ENCODE measurements at regions not wholly inside any gene's neighbourhood (a gene's known extent, or its start where the extent isn't known, plus 50 kb on each side); places are given as distances from the start of the nearest gene placed in this dataset.

GRCh38 chr13:111864566-111864965, 202.4 kb upstream of the SOX1 start:
- DNase-seq: no peak

GRCh38 chr13:111865046-111865445, 201.9 kb upstream of the SOX1 start:
- no peak for DNase-seq

- no peak for DNase-seq
Observed at GRCh38 chr13:111865826-111866225, 201.1 kb upstream of the SOX1 start.

- no peak for DNase-seq
Observed at GRCh38 chr13:111866731-111867245, 200.2 kb upstream of the SOX1 start.

- no peak for DNase-seq
Observed at GRCh38 chr13:111867657-111868056, 199.3 kb upstream of the SOX1 start.

GRCh38 chr13:111868716-111869115, 198.2 kb upstream of the SOX1 start:
- no peak for DNase-seq

GRCh38 chr13:111872475-111873150, 194.3 kb upstream of the SOX1 start:
- DNase-seq: no peak

- no peak for DNase-seq
Observed at GRCh38 chr13:111873676-111874178, 193.2 kb upstream of the SOX1 start.

GRCh38 chr13:111874981-111875380, 192.0 kb upstream of the SOX1 start:
- DNase-seq: no peak

- no peak for DNase-seq
Observed at GRCh38 chr13:111875915-111876314, 191.0 kb upstream of the SOX1 start.

- DNase-seq: no peak
Observed at GRCh38 chr13:111876506-111876905, 190.4 kb upstream of the SOX1 start.

- DNase-seq: no peak
Observed at GRCh38 chr13:111877906-111878305, 189.0 kb upstream of the SOX1 start.

- DNase-seq: no peak
Observed at GRCh38 chr13:111879719-111880118, 187.2 kb upstream of the SOX1 start.

- DNase-seq: no peak
Observed at GRCh38 chr13:111880185-111880584, 186.8 kb upstream of the SOX1 start.

GRCh38 chr13:111881700-111882099, 185.2 kb upstream of the SOX1 start:
- no peak for DNase-seq

GRCh38 chr13:111882351-111882750, 184.6 kb upstream of the SOX1 start:
- no peak for DNase-seq

- no peak for DNase-seq
Observed at GRCh38 chr13:111883571-111884343, 183.2 kb upstream of the SOX1 start.

- no peak for DNase-seq
Observed at GRCh38 chr13:111886217-111886945, 180.6 kb upstream of the SOX1 start.

GRCh38 chr13:111893071-111893606, 173.8 kb upstream of the SOX1 start:
- no peak for DNase-seq

- DNase-seq: no peak
Observed at GRCh38 chr13:111893607-111894443, 173.1 kb upstream of the SOX1 start.

- no peak for DNase-seq
Observed at GRCh38 chr13:111895896-111896821, 170.8 kb upstream of the SOX1 start.
